Stimulated activated CD4-positive, alpha-beta T cell treated with anti-CD3 and anti-CD28 coated beads, Interleukin-4, amount 100 ng/mL, for 24 hours (primary cell): ENCODE measurements at regions not wholly inside any gene's neighbourhood (a gene's known extent, or its start where the extent isn't known, plus 50 kb on each side); places are given as distances from the start of the nearest gene placed in this dataset.
"Not testable (repeated sequence)": the region's sequence is repeated elsewhere in the genome, so short reads cannot be mapped to it uniquely, and the experiment has no call there.

ENCODE experiments used
- DNase-seq: peaks from one replicate; pipeline ENCODE4 v3.0.0-alpha.2; 2020

DNA sequence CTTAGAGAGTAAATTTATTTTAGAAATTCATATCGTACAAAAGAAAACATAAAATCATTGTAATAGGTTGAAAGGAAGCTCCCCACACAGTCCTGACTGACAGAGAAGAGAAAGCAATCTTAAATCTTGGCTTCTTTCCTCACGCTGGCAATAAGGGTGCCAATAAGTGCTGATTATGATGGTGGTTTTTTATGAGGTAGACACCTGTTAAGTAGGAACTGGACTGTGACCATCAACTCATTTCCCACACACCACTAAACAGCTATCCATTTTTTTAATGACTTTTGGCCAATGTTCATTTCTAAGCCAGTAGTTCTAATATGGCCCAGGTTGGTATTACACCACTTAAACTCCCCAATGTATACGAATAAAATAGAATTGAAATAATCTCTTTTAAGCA, 893.5 kb upstream of the NUDT12 start:
- DNase-seq = no peak

DNA sequence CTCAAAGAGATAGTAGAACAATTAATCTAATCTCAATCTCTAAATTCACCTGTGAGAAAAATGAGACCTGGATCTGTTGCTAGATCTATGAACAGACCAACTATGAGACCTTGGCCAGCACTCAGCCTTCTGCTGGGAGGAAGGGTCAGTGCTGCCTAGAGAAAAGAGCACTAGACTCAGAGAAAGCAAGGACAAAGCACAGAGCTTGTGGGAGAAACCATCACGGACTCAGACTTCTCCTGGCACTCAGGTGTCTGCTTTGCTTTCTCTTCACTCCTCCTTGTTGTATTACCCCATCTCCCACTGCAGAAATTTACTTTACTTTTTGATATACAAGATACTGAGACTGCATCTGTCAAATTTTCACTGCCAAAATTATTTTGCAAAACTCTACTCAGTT, 890.0 kb upstream of the NUDT12 start:
- DNase-seq = no peak

DNA sequence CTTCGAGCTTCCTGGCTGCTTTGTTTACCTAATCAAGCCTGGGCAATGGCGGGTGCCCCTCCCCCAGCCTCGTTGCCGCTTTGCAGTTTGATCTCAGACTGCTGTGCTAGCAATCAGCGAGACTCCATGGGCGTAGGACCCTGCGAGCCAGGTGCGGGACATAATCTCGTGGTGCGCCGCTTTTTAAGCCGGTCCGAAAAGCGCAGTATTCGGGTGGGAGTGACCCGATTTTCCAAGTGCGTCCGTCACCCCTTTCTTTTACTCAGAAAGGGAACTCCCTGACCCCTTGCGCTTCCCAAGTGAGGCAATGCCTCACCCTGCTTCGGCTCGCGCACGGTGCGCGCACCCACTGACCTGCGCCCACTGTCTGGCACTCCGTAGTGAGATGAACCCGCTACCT, 889.3 kb upstream of the NUDT12 start:
- not testable (repeated sequence) for DNase-seq

GRCh38 chr5:104444656-104445055, 882.1 kb upstream of the NUDT12 start:
- DNase-seq = no peak

GRCh38 chr5:104443706-104444105, 881.1 kb upstream of the NUDT12 start:
- no peak for DNase-seq

DNA sequence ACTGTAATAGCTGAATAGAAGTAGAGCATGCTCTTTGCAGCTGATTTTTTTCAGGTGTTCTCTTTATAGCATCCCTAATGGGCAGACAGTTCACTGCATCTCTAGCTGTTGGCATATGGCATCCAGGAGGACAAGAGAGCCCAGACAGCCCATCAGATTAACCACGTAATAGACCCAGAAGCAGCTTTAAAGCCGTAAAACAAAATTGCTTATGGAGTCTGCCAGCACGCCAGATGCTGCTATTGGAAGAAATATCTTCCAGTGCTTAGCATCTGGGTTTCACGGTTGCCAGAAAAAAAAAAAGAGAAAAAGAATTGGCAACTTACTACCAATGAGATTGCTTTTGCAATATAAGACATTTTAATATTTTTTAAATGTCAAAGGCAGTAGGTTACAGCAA, 869.4 kb upstream of the NUDT12 start:
- no peak for DNase-seq

DNA sequence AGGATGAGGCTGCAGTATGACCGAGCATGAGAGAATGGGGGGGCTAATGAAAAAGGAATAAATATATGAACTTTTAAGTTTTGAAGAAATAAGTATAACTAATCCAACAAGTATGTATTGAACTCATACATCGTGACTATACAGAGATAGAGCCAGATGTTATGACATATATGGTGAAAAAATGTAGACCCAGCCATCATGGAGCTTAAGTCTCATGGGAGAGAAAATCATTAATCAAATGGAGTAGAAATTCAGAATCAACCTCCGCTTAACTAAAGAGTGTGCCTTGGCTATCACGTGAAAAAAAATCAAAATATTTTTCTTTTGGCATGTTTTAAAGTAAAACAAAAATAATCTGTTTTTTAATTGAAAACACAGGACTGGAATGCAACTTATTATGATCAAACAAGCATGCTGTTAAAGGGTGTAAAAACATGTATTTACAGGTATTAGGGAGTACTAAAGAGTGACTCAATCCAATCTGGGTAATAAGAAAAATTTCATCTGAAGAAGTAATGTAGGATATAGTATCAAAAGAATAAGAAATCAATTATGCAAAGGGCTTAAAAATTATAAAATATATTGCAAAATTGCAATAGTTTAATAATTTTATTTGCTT, 868.5 kb upstream of the NUDT12 start:
- no peak for DNase-seq

DNA sequence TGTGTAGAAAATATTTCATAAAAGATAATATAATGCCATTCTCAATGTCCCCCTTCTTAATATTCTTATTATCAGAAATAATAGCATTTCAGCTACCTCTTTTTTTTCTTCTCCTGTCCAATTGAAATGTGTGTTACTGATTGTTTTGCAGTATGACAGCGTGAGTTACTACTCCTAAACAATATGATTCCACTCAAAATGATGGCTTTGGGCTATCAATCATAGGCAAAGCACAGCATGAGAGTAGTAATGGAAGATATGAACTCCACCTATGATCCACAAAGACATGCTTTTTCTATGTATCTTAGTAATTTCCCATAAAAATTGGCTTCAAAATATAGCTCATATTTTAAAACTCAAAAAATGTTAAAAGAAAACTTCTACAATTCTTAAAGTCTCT, 867.3 kb upstream of the NUDT12 start:
- no peak for DNase-seq

DNA sequence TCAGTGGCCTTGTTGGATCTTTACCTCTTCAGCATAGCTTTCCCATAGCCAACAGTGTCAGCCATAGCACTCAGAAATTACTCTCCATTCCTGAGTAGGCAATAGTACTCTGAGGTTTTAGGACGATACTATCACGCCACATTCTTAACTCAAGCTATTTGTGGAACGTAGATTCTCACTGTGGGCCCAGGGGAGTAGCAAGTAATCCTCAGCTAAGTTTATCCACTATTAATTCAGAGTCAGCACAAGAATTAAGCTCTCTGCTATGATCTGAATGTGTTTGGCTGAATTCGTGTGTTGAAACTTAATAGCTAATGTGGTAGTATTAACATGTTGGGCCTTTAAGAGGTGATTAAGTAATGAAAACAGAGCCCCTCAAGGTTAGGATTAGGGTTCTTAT, 858.8 kb upstream of the NUDT12 start:
- DNase-seq = no peak

GRCh38 chr5:104418056-104418455, 855.5 kb upstream of the NUDT12 start:
- no peak for DNase-seq

GRCh38 chr5:104412649-104413240, 850.2 kb upstream of the NUDT12 start:
- DNase-seq = no peak

DNA sequence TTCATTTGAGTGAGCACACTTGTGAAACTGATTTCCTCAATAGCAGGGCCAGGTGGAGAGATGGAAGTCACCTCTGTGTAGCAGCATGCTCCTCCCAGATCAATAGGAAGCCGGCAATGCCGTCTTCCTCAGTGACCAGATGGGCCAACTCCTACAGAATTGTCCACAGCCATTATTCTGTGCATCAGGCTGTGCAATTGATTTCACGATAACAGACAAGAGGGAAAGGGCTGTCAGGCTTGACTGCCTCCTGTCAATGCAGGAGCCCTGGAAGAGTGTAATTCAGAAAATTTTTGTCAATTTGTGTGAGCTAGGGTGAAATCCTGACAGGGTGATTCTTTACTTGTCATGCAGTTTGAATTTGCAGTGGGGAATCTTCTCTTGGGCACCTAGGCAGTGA, 838.4 kb upstream of the NUDT12 start:
- no peak for DNase-seq

- no peak for DNase-seq
These were observed 823.3 kb upstream of the NUDT12 start for GRCh38 chr5:104385906-104386305.

GRCh38 chr5:104375345-104375744, 812.8 kb upstream of the NUDT12 start:
- DNase-seq = no peak

DNA sequence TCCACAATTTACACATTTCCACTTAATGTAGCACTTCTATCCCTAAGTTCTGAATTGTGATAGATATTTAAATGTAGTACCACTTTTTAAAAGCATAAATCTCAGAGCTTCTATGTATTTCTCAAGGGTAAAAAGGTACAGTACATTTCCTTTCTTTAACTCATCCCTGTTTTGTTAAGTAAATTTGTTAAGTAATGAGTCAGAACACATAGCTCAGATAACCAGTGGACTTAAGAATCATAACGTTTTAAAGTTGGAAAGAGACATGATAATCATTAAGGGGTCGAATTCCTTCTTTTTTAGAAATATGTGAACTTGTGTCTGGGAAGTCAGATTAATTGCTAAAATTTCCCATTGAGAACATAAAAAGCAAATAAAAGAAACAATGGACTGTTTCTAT, 810.2 kb upstream of the NUDT12 start:
- no peak for DNase-seq

GRCh38 chr5:104372376-104372775, 809.8 kb upstream of the NUDT12 start:
- DNase-seq = no peak

GRCh38 chr5:104370523-104370922, 807.9 kb upstream of the NUDT12 start:
- DNase-seq = no peak

DNA sequence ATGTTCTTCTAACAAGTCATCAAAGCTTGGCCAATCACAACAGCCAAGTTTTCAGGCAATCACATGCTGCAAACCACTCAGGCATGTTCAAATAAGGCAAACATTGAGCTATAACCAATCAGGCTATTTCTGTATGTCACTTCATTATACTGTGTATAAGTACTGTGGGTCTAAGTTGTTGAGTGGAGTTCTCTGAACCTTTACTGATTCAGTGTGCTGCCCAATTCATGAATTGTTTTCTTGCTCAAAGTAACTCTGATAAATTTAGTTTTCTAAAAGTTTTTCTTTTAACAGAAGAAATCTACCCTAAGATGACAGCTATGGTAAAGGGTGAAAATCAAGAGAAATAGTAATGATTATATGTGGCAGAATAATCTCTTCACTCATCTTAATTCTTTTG, 805.4 kb upstream of the NUDT12 start:
- DNase-seq = no peak

DNA sequence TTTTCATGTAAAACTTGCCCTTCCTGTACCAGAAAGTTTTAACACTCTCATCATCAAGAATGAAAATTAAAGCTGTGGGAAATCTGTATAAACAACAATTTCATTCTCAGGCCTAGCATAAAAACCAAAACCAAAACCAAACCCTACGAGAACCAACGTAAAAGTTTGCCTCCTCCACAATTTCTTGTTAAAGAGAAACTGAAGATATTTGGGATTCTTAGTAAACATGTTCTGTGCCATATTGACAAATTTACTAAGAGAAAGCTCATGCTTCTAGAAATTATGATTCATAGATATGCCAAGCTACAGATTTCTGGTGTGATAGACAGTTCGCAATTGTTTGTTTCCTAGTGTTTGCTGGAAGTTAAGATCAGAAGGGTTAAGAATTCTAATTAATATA, 801.0 kb upstream of the NUDT12 start:
- no peak for DNase-seq

- no peak for DNase-seq
These were observed 799.3 kb upstream of the NUDT12 start for GRCh38 chr5:104361932-104362331.

DNA sequence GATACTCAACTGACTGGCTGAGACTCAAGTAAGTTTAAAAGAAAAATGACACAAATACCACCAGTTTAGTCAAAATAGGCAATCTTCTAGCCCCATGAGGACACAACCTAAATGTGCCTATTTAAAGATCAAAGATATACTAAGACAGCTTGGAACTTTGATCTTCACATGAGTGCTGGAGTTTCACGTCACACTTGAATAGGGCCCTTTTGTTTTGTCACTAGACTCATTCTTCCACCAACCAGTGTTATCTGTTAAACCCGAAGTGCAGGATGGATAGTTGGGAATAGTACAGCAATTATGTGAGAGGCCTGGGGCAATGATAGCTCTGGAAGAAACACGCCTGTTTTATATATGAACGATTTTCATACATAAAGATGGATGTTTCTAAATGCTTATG, 792.8 kb upstream of the NUDT12 start:
- DNase-seq = no peak

GRCh38 chr5:104353371-104353770, 790.8 kb upstream of the NUDT12 start:
- no peak for DNase-seq

GRCh38 chr5:104352954-104353353, 790.4 kb upstream of the NUDT12 start:
- DNase-seq = no peak

DNA sequence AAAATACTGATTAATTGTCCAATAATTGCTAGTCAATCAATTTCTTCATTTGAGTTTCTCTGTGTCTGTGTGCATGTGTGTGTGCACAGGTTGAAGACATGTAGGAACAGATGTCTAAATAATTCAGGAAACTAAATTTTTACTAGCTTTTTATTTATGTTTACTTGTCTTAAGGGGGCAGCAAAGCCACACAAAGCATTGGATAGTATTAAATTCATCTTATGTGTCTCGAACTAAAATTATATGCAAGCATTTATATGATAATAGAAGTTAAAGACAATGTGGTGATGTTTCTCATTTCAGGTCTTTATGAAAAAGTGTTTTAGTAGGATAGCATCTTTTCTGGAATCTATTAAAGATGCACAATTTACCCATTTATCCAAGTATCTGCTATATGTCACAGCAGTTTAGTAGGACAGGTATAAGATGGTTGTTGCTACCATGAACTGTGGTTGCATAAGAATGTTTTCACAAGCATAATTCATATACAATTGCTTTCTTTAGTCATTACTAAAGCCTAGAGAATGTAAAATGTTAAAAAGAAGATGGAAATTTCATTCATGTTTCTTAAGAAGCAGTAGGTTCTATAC, 784.6 kb upstream of the NUDT12 start:
- DNase-seq = no peak
